ENCODE measurements at regions not wholly inside any gene's neighbourhood (a gene's known extent, or its start where the extent isn't known, plus 50 kb on each side); places are given as distances from the start of the nearest gene placed in this dataset.

DNA sequence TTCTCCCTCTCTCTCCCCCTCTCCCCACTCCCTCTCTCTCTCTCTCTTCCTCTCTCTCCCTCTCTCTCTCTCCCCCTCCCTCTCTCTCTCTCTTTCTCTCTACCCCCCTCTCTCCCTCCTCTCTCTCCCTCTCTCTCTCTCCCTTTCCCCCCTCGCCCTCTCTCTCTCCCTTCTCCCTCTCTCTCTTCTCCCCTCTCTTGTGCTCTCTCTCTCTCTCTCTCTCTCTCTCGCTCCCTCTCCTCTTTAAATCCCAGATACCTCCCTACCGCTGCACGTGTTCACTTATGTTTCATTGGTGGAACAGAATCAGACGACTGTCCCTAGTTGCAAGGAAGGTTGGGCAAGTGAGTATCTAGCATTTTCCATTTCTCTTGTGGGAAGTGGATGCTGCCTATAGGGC is 166.5 kb downstream of the EBLN2 start:
- TF ChIP-seq, protein P1, sequence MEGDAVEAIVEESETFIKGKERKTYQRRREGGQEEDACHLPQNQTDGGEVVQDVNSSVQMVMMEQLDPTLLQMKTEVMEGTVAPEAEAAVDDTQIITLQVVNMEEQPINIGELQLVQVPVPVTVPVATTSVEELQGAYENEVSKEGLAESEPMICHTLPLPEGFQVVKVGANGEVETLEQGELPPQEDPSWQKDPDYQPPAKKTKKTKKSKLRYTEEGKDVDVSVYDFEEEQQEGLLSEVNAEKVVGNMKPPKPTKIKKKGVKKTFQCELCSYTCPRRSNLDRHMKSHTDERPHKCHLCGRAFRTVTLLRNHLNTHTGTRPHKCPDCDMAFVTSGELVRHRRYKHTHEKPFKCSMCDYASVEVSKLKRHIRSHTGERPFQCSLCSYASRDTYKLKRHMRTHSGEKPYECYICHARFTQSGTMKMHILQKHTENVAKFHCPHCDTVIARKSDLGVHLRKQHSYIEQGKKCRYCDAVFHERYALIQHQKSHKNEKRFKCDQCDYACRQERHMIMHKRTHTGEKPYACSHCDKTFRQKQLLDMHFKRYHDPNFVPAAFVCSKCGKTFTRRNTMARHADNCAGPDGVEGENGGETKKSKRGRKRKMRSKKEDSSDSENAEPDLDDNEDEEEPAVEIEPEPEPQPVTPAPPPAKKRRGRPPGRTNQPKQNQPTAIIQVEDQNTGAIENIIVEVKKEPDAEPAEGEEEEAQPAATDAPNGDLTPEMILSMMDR (IDR thresholded peaks at IDR 0.05), result no peak
- Mint-ChIP-seq H3K27me3 (ENCODE audit: low read depth) (no peaks in the 10 kb centered on the region), H3K4me3 (ENCODE audit: unreplicated experiment) (no peak overlapping the region), H3K27ac (ENCODE audit: unreplicated experiment) (no peak overlapping the region), H3K36me3 (ENCODE audit: low read depth) (no peaks in the 10 kb centered on the region), H3K9me3 (ENCODE audit: low read depth) (no peaks in the 10 kb centered on the region), H3K4me1 (ENCODE audit: low read depth) (peaks cover 32% of the 10 kb centered on the region)
- no peak for DNase-seq (ENCODE audit: low spot score)

DNA sequence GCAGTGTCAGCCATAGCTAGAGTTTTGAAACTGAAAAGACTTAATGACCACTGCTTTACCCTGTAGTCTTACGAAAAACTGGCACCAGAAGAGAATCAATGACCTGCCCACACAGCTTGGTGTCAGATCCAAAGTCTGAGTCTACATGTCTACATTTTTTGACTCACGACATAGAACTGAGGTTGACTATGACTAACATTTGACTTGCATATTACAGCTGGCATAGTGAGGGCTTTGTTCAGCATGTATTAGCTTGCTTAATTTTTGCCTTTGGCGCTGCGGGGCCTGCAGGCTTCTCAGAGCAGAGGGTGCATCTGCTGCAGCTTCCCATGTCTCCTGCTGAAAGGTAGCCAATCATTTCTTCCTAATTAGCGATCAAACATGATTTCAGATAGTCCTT is 167.0 kb downstream of the EBLN2 start:
- Mint-ChIP-seq H3K9me3 (ENCODE audit: low read depth) (no peaks in the 10 kb centered on the region), H3K27ac (ENCODE audit: unreplicated experiment) (no peak overlapping the region), H3K27me3 (ENCODE audit: low read depth) (no peaks in the 10 kb centered on the region), H3K4me1 (ENCODE audit: low read depth) (peaks cover 32% of the 10 kb centered on the region), H3K36me3 (ENCODE audit: low read depth) (no peaks in the 10 kb centered on the region), H3K4me3 (ENCODE audit: unreplicated experiment) (no peak overlapping the region)
- TF ChIP-seq, protein P1 (IDR thresholded peaks at IDR 0.05), result no peak
- no peak for DNase-seq (ENCODE audit: low spot score)

GRCh38 chr3:73228959-73229358 is 167.5 kb downstream of the EBLN2 start:
- peaks cover 32% of the 10 kb centered on the region for H3K4me1 Mint-ChIP-seq (ENCODE audit: low read depth)
- H3K27ac Mint-ChIP-seq (ENCODE audit: unreplicated experiment), result no peak overlapping the region
- no peaks in the 10 kb centered on the region for H3K9me3 Mint-ChIP-seq (ENCODE audit: low read depth)
- no peaks in the 10 kb centered on the region for H3K36me3 Mint-ChIP-seq (ENCODE audit: low read depth)
- TF ChIP-seq, protein P1 (IDR thresholded peaks at IDR 0.05), result no peak
- DNase-seq (ENCODE audit: low spot score), result no peak
- H3K27me3 Mint-ChIP-seq (ENCODE audit: low read depth), result no peaks in the 10 kb centered on the region
- H3K4me3 Mint-ChIP-seq (ENCODE audit: unreplicated experiment), result no peak overlapping the region

GRCh38 chr3:73234354-73235014 is 173.0 kb downstream of the EBLN2 start:
- Mint-ChIP-seq H3K36me3 (ENCODE audit: low read depth) (no peaks in the 10 kb centered on the region), H3K9me3 (ENCODE audit: low read depth) (no peaks in the 10 kb centered on the region), H3K27ac (ENCODE audit: unreplicated experiment) (no peak overlapping the region)

GRCh38 chr3:73235768-73236167 is 174.3 kb downstream of the EBLN2 start:
- Mint-ChIP-seq H3K4me3 (ENCODE audit: unreplicated experiment) (no peak overlapping the region), H3K9me3 (ENCODE audit: low read depth) (no peaks in the 10 kb centered on the region), H3K4me1 (ENCODE audit: low read depth) (peaks cover 9% of the 10 kb centered on the region), H3K36me3 (ENCODE audit: low read depth) (no peaks in the 10 kb centered on the region), H3K27me3 (ENCODE audit: low read depth) (peaks cover 8% of the 10 kb centered on the region), H3K27ac (ENCODE audit: unreplicated experiment) (no peak overlapping the region)
- TF ChIP-seq, protein P1 (IDR thresholded peaks at IDR 0.05), result no peak
- no peak for DNase-seq (ENCODE audit: low spot score)

More at GRCh38 chr3:73234354-73235014, 173.0 kb downstream of the EBLN2 start:
- H3K4me3 Mint-ChIP-seq (ENCODE audit: unreplicated experiment), result no peak overlapping the region
- peaks cover 9% of the 10 kb centered on the region for H3K4me1 Mint-ChIP-seq (ENCODE audit: low read depth)
- no peak for DNase-seq (ENCODE audit: low spot score)
- TF ChIP-seq, protein P1 (IDR thresholded peaks at IDR 0.05), result no peak
- peaks cover 2% of the 10 kb centered on the region for H3K27me3 Mint-ChIP-seq (ENCODE audit: low read depth)

All from chondrocyte (in vitro differentiated cells).